Liver (tissue), 8 donors: ENCODE measurements at regions not wholly inside any gene's neighbourhood (a gene's known extent, or its start where the extent isn't known, plus 50 kb on each side); places are given as distances from the start of the nearest gene placed in this dataset.

Experiments used
- DNase-seq: peaks from one replicate; pipeline ENCODE4 v3.0.0-alpha.2; 2017; ENCODE audit warnings: low spot score
- H3K27ac ChIP-seq, 2 donors: one replicate each; pipeline ENCODE4 v1.7.0; 2013; ENCODE audit warnings: inconsistent platforms in 2 of 2, low read length in 2 of 2, control low read depth in 1 of 2, low read depth in 1 of 2, mild to moderate bottlenecking in 1 of 2
- H3K27me3 ChIP-seq, 4 donors: one replicate each; pipeline versions ENCODE4 v1.6.1 to v1.7.0; 2013; ENCODE audit warnings: low read length in 3 of 4, inconsistent platforms in 1 of 4, mild to moderate bottlenecking in 1 of 4, moderate library complexity in 1 of 4; ENCODE audit not compliant: control insufficient read depth in 4 of 4, insufficient read depth in 4 of 4
- H3K36me3 ChIP-seq, 4 donors: one replicate each; pipeline versions ENCODE4 v1.6.1 to v1.7.0; 2013; ENCODE audit warnings: low read length in 3 of 4, mild to moderate bottlenecking in 3 of 4, low read depth in 1 of 4, moderate library complexity in 1 of 4; ENCODE audit not compliant: control insufficient read depth in 4 of 4, insufficient read depth in 3 of 4
- H3K4me1 ChIP-seq, 4 donors: one replicate each; pipeline versions ENCODE4 v1.6.1 to v1.7.0; 2013; ENCODE audit warnings: low read length in 3 of 4, mild to moderate bottlenecking in 3 of 4, moderate library complexity in 1 of 4; ENCODE audit not compliant: control insufficient read depth in 4 of 4, insufficient read depth in 4 of 4
- H3K4me3 ChIP-seq, 3 donors: one replicate each; pipeline versions ENCODE4 v1.6.1 to v1.7.0; 2013; ENCODE audit warnings: low read length in 3 of 3, control low read depth in 1 of 3, low read depth in 1 of 3, mild to moderate bottlenecking in 1 of 3
- H3K9ac ChIP-seq, 2 donors: one replicate each; pipeline ENCODE4 v1.7.0; 2013; ENCODE audit warnings: low read length in 2 of 2, mild to moderate bottlenecking in 2 of 2, moderate library complexity in 2 of 2, control low read depth in 1 of 2, low read depth in 1 of 2
- H3K9me3 ChIP-seq, 4 donors: one replicate each; pipeline versions ENCODE4 v1.6.1 to v1.7.0; 2013; ENCODE audit warnings: low read length in 3 of 4; ENCODE audit not compliant: control insufficient read depth in 4 of 4
- ATF3 ChIP-seq: IDR thresholded peaks from 2 replicates; pipeline ENCODE4 v1.6.1; 2016; ENCODE audit warnings: antibody characterized with exemption
- EGR1 ChIP-seq, 2 donors: IDR thresholded peaks; 2 replicates each; pipeline ENCODE4 v1.6.1; 2016 to 2018; ENCODE audit warnings: antibody characterized with exemption in 2 of 2, low read depth in 2 of 2
- FOXA1 ChIP-seq: IDR thresholded peaks from 2 replicates; pipeline ENCODE4 v1.6.1; 2016; ENCODE audit warnings: antibody characterized with exemption
- FOXA2 ChIP-seq: IDR thresholded peaks from 2 replicates; pipeline ENCODE4 v1.6.1; 2016; ENCODE audit warnings: antibody characterized with exemption
- GABPA ChIP-seq, 2 donors: IDR thresholded peaks in 1 of 2; conservative IDR thresholded peaks in 1 of 2; 2 replicates each; pipeline ENCODE4 v1.6.1; 2016; ENCODE audit warnings: antibody characterized with exemption in 2 of 2, mild to moderate bottlenecking in 1 of 2, moderate library complexity in 1 of 2
- HNF4A ChIP-seq, 2 donors: conservative IDR thresholded peaks; 2 replicates each; pipeline ENCODE4 v1.6.1; 2016; ENCODE audit warnings: antibody characterized with exemption in 2 of 2, mild to moderate bottlenecking in 2 of 2
- HNF4G ChIP-seq: IDR thresholded peaks from 2 replicates; pipeline ENCODE4 v1.6.1; 2016; ENCODE audit warnings: antibody characterized with exemption
- JUND ChIP-seq, 2 donors: IDR thresholded peaks; 2 replicates each; pipeline ENCODE4 v1.6.1; 2016; ENCODE audit warnings: antibody characterized with exemption in 2 of 2
- NR2F2 ChIP-seq: IDR thresholded peaks from 2 replicates; pipeline ENCODE4 v1.6.1; 2016; ENCODE audit warnings: antibody characterized with exemption
- RAD21 ChIP-seq, 2 donors: IDR thresholded peaks; 2 replicates each; pipeline ENCODE4 v1.6.1; 2016; ENCODE audit warnings: antibody characterized with exemption in 2 of 2, mild to moderate bottlenecking in 2 of 2
- REST ChIP-seq: IDR thresholded peaks from 2 replicates; pipeline ENCODE4 v1.6.1; 2016; ENCODE audit warnings: antibody characterized with exemption, mild to moderate bottlenecking
- RXRA ChIP-seq, 2 donors: IDR thresholded peaks; 2 replicates each; pipeline ENCODE4 v1.6.1; 2017 to 2018; ENCODE audit warnings: antibody characterized with exemption in 2 of 2, mild to moderate bottlenecking in 1 of 2
- SP1 ChIP-seq: IDR thresholded peaks from 2 replicates; pipeline ENCODE4 v1.6.1; 2018; ENCODE audit warnings: antibody characterized with exemption, mild to moderate bottlenecking
- TAF1 ChIP-seq: conservative IDR thresholded peaks from 2 replicates; pipeline ENCODE4 v1.6.1; 2016; ENCODE audit warnings: antibody characterized with exemption, mild to moderate bottlenecking
- YY1 ChIP-seq: IDR thresholded peaks from 2 replicates; pipeline ENCODE4 v1.6.1; 2016; ENCODE audit warnings: antibody characterized with exemption, mild to moderate bottlenecking
- ZBTB33 ChIP-seq: IDR thresholded peaks from 2 replicates; pipeline ENCODE4 v1.6.1; 2016; ENCODE audit warnings: antibody characterized with exemption
- WGBS: extraction: QIAGEN DNeasy Blood & Tissue Kit; methylation state at CpG from one replicate; pipeline ENCODE4 v1.1.7; 2013; 5-methylcytosine and 5-hydroxymethylcytosine counted together
- TF ChIP-seq, protein P1 (sequence below): fragments of 150-350 bp; IDR thresholded peaks from 2 replicates; pipeline ENCODE4 v1.5.1; 2017; ENCODE audit warnings: improper control_type of control experiment, low read depth, low read length; ENCODE audit not compliant: missing input control
- TF ChIP-seq, protein P2 (sequence below): IDR thresholded peaks from 2 replicates; pipeline ENCODE4 v1.6.1; 2016; ENCODE audit warnings: antibody characterized with exemption
- donor health status: healthy.
- donor health status: healthy.
- donor health status: healthy.
- donor health status: healthy.
- donor health status: healthy.

DNA sequence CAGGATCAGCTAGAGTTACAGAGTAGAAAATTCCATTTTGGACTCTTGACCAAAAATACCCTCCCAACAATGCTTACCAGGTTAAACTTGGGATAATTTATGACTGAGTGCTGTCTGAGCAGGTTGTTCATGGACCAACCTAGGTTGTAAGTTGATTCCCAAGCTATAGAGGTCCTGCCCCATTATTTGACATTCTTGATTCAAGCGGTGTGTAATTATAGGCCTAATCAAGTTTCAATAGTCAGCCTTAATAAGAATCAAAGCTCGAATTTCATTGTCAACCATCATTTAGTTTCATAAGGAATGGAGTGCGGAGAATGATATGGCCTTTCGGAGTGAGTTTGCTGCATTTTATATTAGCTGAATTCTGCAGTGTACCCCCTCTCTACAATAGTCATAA is 152.8 kb upstream of the FIGN start:
- Histone ChIP-seq H3K9me3 (no peaks in the 10 kb centered on the region), H3K4me3 (no peak overlapping the region), H3K9ac (no peak overlapping the region), H3K4me1 (no peaks in the 10 kb centered on the region), H3K36me3 (no peaks in the 10 kb centered on the region), H3K27ac (no peak overlapping the region), H3K27me3 (no peaks in the 10 kb centered on the region)
- DNase-seq: no peak
- 84% methylated on average over 4 of the region's 4 CpGs for WGBS
- no peak for TF ChIP-seq ZBTB33
- no peak for TF ChIP-seq TAF1
- TF ChIP-seq, protein P1, sequence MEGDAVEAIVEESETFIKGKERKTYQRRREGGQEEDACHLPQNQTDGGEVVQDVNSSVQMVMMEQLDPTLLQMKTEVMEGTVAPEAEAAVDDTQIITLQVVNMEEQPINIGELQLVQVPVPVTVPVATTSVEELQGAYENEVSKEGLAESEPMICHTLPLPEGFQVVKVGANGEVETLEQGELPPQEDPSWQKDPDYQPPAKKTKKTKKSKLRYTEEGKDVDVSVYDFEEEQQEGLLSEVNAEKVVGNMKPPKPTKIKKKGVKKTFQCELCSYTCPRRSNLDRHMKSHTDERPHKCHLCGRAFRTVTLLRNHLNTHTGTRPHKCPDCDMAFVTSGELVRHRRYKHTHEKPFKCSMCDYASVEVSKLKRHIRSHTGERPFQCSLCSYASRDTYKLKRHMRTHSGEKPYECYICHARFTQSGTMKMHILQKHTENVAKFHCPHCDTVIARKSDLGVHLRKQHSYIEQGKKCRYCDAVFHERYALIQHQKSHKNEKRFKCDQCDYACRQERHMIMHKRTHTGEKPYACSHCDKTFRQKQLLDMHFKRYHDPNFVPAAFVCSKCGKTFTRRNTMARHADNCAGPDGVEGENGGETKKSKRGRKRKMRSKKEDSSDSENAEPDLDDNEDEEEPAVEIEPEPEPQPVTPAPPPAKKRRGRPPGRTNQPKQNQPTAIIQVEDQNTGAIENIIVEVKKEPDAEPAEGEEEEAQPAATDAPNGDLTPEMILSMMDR: no peak
- no peak for TF ChIP-seq JUND (IDR thresholded peaks at IDR 0.05)
- no peak for TF ChIP-seq HNF4G
- TF ChIP-seq GABPA (IDR thresholded peaks at IDR 0.05 in 1 of 2, conservative IDR thresholded peaks at IDR 0.05 in 1 of 2): no peak
- TF ChIP-seq REST: no peak
- TF ChIP-seq EGR1 (IDR thresholded peaks at IDR 0.05; ENCODE audit: low read depth in 2 of 2): no peak
- TF ChIP-seq FOXA2: no peak
- TF ChIP-seq, protein P2, sequence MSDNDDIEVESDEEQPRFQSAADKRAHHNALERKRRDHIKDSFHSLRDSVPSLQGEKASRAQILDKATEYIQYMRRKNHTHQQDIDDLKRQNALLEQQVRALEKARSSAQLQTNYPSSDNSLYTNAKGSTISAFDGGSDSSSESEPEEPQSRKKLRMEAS: no peak
- no peak for TF ChIP-seq SP1
- TF ChIP-seq HNF4A (conservative IDR thresholded peaks at IDR 0.05): no peak
- no peak for TF ChIP-seq FOXA1
- no peak for TF ChIP-seq ATF3
- TF ChIP-seq YY1: no peak
- TF ChIP-seq RAD21 (IDR thresholded peaks at IDR 0.05): no peak
- no peak for TF ChIP-seq RXRA (IDR thresholded peaks at IDR 0.05)
- TF ChIP-seq NR2F2: no peak

GRCh38 chr2:163887182-163887581 is 151.4 kb upstream of the FIGN start:
- Histone ChIP-seq H3K36me3 (no peaks in the 10 kb centered on the region), H3K4me1 (no peaks in the 10 kb centered on the region), H3K9me3 (no peaks in the 10 kb centered on the region), H3K27ac (no peak overlapping the region), H3K4me3 (no peak overlapping the region), H3K27me3 (no peaks in the 10 kb centered on the region), H3K9ac (no peak overlapping the region)
- no peak for DNase-seq
- TF ChIP-seq, protein P1: peak; percentile 11
- TF ChIP-seq HNF4A (conservative IDR thresholded peaks at IDR 0.05) (no peak), ZBTB33 (no peak)
